Type B pancreatic cell (in vitro differentiated cells): ENCODE measurements at regions not wholly inside any gene's neighbourhood (a gene's known extent, or its start where the extent isn't known, plus 50 kb on each side); places are given as distances from the start of the nearest gene placed in this dataset.

ENCODE experiments used
- DNase-seq: peaks from one replicate; pipeline ENCODE4 v3.0.0; 2021; ENCODE audit warnings: mixed read lengths; ENCODE audit not compliant: unreplicated experiment; ENCODE audit errors: extremely low spot score
- H3K27ac Mint-ChIP-seq: 2 replicates; pipeline ENCODE4 v1.8.0; 2021; ENCODE audit warnings: mild to moderate bottlenecking, mixed read lengths
- H3K27me3 Mint-ChIP-seq: 2 replicates; pipeline ENCODE4 v1.8.0; 2021; ENCODE audit warnings: mixed read lengths
- H3K36me3 Mint-ChIP-seq: 2 replicates; pipeline ENCODE4 v1.8.0; 2021; ENCODE audit warnings: mixed read lengths
- H3K4me1 Mint-ChIP-seq: one replicate; pipeline ENCODE4 v1.8.0; 2021; ENCODE audit warnings: mixed read lengths; ENCODE audit not compliant: unreplicated experiment
- H3K4me3 Mint-ChIP-seq: 2 replicates; pipeline ENCODE4 v1.8.0; 2021; ENCODE audit warnings: mild to moderate bottlenecking, mixed read lengths
- H3K9me3 Mint-ChIP-seq: 2 replicates; pipeline ENCODE4 v1.8.0; 2021; ENCODE audit warnings: mixed read lengths
- TF ChIP-seq, protein P1 (sequence below): fragments of 200-600 bp; sonication (generic); conservative IDR thresholded peaks from 2 replicates; pipeline ENCODE4 v1.5.0; 2021; ENCODE audit warnings: antibody characterized with exemption, mild to moderate bottlenecking

DNA sequence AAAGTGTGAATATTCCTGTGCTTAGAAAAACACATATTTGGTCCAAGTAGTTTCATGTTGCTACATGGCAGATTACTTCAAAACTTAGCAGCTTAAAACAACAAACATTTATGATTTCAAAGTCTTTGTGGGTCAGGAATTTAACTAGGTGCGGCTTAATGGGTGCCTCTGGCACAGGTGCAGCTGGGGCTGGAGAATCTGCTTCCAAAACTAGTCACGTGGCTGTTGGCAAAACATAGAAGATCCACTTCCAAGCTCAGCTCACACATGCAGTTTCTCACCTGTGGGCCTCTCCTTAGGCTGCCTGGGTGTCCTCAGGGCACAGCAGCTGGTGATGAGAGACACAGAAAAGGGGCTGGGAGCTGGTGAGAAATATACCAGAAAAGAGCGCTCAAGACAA lies 263.4 kb downstream of the TTLL7 start:
- Mint-ChIP-seq H3K27me3 (no peaks in the 10 kb centered on the region), H3K9me3 (no peaks in the 10 kb centered on the region), H3K27ac (peak overlapping the region; percentile 89), H3K36me3 (no peaks in the 10 kb centered on the region), H3K4me1 (no peaks in the 10 kb centered on the region), H3K4me3 (peak overlapping the region; percentile 23)
- TF ChIP-seq, protein P1, sequence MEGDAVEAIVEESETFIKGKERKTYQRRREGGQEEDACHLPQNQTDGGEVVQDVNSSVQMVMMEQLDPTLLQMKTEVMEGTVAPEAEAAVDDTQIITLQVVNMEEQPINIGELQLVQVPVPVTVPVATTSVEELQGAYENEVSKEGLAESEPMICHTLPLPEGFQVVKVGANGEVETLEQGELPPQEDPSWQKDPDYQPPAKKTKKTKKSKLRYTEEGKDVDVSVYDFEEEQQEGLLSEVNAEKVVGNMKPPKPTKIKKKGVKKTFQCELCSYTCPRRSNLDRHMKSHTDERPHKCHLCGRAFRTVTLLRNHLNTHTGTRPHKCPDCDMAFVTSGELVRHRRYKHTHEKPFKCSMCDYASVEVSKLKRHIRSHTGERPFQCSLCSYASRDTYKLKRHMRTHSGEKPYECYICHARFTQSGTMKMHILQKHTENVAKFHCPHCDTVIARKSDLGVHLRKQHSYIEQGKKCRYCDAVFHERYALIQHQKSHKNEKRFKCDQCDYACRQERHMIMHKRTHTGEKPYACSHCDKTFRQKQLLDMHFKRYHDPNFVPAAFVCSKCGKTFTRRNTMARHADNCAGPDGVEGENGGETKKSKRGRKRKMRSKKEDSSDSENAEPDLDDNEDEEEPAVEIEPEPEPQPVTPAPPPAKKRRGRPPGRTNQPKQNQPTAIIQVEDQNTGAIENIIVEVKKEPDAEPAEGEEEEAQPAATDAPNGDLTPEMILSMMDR, result no peak
- DNase-seq, result no peak

- no peak for DNase-seq
- Mint-ChIP-seq H3K4me3 (no peak overlapping the region), H3K36me3 (no peaks in the 10 kb centered on the region), H3K9me3 (no peaks in the 10 kb centered on the region), H3K27ac (no peak overlapping the region), H3K4me1 (no peaks in the 10 kb centered on the region), H3K27me3 (no peaks in the 10 kb centered on the region)
- TF ChIP-seq, protein P1, result no peak
Observed at GRCh38 chr1:83734420-83734819, 264.5 kb downstream of the TTLL7 start.

DNA sequence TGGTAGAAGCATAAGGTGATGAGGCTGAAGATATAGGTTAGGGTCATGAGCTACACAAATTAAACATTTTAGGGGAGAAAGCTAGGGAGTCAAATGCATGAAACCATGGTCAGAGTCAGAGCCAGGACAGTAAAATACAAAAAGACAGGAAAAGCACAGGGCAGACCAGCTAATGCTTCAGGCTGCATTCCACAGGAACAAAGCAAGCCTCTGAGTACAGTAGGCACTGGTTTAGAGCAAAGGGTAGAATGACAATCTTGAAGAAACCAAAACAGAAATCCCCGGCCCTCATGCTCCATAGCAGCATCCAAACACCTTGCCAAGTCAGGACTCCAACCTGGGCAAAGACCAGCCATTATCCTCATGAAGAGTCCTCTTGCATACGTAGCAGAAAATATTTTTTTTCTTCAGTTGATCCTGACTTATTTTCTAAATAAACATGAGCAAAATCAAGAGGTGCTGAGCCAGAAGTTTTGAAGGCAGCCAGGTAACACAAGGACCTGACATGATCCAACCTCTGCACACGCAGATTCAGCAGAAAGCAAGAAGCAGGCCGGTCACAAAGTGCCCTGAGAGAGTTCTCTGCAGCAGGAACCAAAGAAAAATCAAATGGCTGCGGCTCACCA lies 273.1 kb downstream of the TTLL7 start:
- TF ChIP-seq, protein P1, result no peak
- no peak for DNase-seq
- H3K36me3 Mint-ChIP-seq, result no peaks in the 10 kb centered on the region
- no peaks in the 10 kb centered on the region for H3K9me3 Mint-ChIP-seq
- H3K27ac Mint-ChIP-seq, result no peak overlapping the region
- H3K4me1 Mint-ChIP-seq, result no peaks in the 10 kb centered on the region
- no peaks in the 10 kb centered on the region for H3K27me3 Mint-ChIP-seq
- H3K4me3 Mint-ChIP-seq, result no peak overlapping the region

DNA sequence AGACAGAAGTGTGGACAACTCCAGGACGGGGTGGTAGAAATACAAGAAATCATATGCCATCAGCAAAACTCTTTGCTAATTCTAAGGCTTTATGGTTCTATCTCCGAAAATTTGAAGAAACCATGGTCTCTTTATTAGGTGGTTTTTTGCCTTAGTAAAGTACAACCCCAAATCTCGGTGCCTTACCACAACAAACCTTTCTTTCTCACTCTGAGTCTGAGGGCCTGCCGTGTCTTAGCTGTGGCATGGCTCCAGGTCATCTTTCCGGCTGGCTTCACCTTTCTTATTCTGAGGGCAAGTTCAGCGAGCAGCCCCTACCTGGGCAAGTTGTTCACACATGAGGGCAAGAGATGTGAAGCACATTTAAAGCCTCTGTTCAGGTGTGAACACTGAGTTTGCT lies 280.6 kb downstream of the TTLL7 start:
- DNase-seq, result no peak
- H3K27ac Mint-ChIP-seq, result no peak overlapping the region
- H3K27me3 Mint-ChIP-seq, result peaks cover 2% of the 10 kb centered on the region
- H3K36me3 Mint-ChIP-seq, result no peaks in the 10 kb centered on the region
- TF ChIP-seq, protein P1, result no peak
- H3K9me3 Mint-ChIP-seq, result no peaks in the 10 kb centered on the region
- no peaks in the 10 kb centered on the region for H3K4me1 Mint-ChIP-seq
- no peak overlapping the region for H3K4me3 Mint-ChIP-seq

DNA sequence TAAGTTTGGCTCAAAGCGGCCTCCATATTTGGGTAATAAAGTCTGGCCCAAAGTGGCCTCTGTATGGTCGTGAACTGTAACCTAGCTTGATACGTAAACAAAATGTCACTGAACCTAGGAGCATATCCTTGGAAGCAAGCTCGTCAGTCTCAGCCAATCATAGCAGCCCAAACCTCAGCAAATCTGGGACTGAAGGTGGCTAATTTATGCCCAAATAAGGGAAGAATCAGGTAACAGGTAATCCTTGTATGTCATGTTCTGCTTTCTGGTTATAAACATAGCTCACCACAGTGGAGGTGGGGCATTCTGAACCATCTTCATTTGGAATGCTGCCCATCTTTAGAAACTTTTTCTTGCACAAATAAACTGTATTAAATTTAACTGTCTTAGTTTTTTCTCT lies 281.1 kb downstream of the TTLL7 start:
- H3K9me3 Mint-ChIP-seq, result no peaks in the 10 kb centered on the region
- TF ChIP-seq, protein P1, result no peak
- H3K27ac Mint-ChIP-seq, result no peak overlapping the region
- H3K27me3 Mint-ChIP-seq, result peaks cover 2% of the 10 kb centered on the region
- no peaks in the 10 kb centered on the region for H3K4me1 Mint-ChIP-seq
- H3K4me3 Mint-ChIP-seq, result no peak overlapping the region
- no peaks in the 10 kb centered on the region for H3K36me3 Mint-ChIP-seq
- DNase-seq, result no peak

DNA sequence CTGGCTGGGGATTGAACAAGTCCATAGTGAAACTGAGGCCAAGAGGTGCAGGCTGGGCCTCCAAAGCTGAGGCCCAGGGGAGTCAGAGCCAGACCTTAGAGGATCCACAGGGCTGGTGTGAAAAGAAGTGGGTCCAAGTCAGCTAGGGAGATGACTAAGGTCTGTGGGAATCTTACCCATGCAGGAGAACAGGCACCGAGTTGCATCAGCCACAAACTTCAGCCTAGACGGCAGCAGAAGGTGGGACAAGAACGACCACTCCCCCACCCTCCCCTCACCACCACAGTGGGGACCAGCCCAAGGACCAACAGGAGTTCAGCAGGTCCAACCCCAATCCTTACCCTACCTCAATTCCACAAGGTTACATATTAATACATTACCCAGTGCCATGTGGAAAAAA lies 282.3 kb downstream of the TTLL7 start:
- no peak for DNase-seq
- H3K27ac Mint-ChIP-seq, result no peak overlapping the region

More for the DNA sequence above, 282.3 kb downstream of the TTLL7 start:
- Mint-ChIP-seq H3K4me1 (no peaks in the 10 kb centered on the region), H3K27me3 (peaks cover 2% of the 10 kb centered on the region), H3K4me3 (no peak overlapping the region), H3K36me3 (no peaks in the 10 kb centered on the region), H3K9me3 (no peaks in the 10 kb centered on the region)
- TF ChIP-seq, protein P1, result no peak
